ENCODE measurements at regions not wholly inside any gene's neighbourhood (a gene's known extent, or its start where the extent isn't known, plus 50 kb on each side); places are given as distances from the start of the nearest gene placed in this dataset.

DNA sequence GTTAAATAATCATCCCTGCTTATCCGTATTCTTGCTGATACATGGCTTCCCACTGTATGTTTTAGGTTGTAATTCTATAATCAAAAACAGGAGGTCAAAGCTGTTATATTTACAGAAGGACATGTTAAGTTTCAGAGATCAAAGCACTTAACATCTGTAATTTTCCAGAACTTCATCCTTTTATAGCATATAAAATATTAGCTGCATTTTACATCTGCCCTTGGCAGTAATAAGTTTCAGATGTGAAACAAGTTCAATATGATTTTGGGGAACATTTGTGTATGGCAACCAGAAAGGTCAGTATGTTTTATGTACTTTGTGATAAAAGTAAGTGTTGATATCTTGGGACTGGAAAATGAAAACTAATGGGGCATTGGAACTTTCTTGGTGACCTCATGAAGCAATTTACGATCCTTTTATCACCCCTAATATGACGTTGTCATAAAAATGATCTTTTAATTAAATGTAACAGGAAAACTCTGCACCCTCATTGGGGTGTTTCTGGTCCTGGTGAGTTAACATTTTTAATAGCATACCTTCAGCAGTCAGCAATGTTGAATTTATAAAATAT lies 449.6 kb downstream of the GPATCH2 start:
- TF ChIP-seq EP300 (IDR thresholded peaks at IDR 0.05) (no peak), POLR2AphosphoS5 (IDR thresholded peaks at IDR 0.05) (no peak)
- TF ChIP-seq, protein P1, sequence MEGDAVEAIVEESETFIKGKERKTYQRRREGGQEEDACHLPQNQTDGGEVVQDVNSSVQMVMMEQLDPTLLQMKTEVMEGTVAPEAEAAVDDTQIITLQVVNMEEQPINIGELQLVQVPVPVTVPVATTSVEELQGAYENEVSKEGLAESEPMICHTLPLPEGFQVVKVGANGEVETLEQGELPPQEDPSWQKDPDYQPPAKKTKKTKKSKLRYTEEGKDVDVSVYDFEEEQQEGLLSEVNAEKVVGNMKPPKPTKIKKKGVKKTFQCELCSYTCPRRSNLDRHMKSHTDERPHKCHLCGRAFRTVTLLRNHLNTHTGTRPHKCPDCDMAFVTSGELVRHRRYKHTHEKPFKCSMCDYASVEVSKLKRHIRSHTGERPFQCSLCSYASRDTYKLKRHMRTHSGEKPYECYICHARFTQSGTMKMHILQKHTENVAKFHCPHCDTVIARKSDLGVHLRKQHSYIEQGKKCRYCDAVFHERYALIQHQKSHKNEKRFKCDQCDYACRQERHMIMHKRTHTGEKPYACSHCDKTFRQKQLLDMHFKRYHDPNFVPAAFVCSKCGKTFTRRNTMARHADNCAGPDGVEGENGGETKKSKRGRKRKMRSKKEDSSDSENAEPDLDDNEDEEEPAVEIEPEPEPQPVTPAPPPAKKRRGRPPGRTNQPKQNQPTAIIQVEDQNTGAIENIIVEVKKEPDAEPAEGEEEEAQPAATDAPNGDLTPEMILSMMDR (IDR thresholded peaks at IDR 0.05) = no peak
